A549 (cell line): ENCODE measurements at regions not wholly inside any gene's neighbourhood (a gene's known extent, or its start where the extent isn't known, plus 50 kb on each side); places are given as distances from the start of the nearest gene placed in this dataset.

Experiments used
- MAZ ChIP-seq: fragments of 150-350 bp; IDR thresholded peaks from 2 replicates; pipeline ENCODE4 v1.6.1; 2014; ENCODE audit warnings: antibody characterized with exemption, low read depth, low read length, borderline replicate concordance
- MYC ChIP-seq: IDR thresholded peaks from 2 replicates; pipeline ENCODE4 v1.6.1; 2012; ENCODE audit warnings: mild to moderate bottlenecking, inconsistent platforms, low read length, improper control_type of control experiment, borderline replicate concordance
- TF ChIP-seq, protein P1 (sequence below): fragments of 200-600 bp; sonication (generic); IDR thresholded peaks from 2 replicates; pipeline ENCODE4 v1.6.1; 2016; ENCODE audit warnings: antibody characterized with exemption, mild to moderate bottlenecking, moderate library complexity
- TF ChIP-seq, protein P2 (sequence below): fragments of >200 bp; sonication (Bioruptor Twin); formaldehyde crosslinking; IDR thresholded peaks from 3 replicates; pipeline ENCODE4 v1.5.1; 2016
- TF ChIP-seq, protein P3 (sequence below): fragments of >200 bp; sonication (Bioruptor Twin); formaldehyde crosslinking; IDR thresholded peaks from 2 replicates; pipeline ENCODE4 v1.6.1; 2016

DNA sequence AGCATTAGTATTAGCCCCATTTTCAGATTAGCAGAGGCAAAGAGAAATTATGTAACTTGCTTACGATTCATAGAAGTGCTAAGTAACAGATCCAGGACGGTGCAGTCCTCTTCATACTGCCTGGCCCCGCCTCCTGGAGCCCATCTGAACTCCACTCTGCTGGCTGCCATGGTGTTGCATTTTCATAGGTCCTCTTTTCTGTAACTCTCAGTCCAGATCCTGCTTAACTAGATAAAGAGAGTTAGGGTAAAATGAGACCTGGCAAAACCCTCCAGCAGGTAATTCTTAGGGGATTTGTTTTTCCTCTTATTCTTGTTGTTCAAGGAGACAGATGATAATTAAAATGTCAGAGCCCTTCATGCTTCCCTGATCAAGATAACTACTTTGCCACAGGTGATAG is 135.1 kb upstream of the EFNA5 start:
- TF ChIP-seq MYC (no peak), MAZ (no peak)
- TF ChIP-seq, protein P1, sequence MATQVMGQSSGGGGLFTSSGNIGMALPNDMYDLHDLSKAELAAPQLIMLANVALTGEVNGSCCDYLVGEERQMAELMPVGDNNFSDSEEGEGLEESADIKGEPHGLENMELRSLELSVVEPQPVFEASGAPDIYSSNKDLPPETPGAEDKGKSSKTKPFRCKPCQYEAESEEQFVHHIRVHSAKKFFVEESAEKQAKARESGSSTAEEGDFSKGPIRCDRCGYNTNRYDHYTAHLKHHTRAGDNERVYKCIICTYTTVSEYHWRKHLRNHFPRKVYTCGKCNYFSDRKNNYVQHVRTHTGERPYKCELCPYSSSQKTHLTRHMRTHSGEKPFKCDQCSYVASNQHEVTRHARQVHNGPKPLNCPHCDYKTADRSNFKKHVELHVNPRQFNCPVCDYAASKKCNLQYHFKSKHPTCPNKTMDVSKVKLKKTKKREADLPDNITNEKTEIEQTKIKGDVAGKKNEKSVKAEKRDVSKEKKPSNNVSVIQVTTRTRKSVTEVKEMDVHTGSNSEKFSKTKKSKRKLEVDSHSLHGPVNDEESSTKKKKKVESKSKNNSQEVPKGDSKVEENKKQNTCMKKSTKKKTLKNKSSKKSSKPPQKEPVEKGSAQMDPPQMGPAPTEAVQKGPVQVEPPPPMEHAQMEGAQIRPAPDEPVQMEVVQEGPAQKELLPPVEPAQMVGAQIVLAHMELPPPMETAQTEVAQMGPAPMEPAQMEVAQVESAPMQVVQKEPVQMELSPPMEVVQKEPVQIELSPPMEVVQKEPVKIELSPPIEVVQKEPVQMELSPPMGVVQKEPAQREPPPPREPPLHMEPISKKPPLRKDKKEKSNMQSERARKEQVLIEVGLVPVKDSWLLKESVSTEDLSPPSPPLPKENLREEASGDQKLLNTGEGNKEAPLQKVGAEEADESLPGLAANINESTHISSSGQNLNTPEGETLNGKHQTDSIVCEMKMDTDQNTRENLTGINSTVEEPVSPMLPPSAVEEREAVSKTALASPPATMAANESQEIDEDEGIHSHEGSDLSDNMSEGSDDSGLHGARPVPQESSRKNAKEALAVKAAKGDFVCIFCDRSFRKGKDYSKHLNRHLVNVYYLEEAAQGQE, result no peak
- TF ChIP-seq, protein P2, sequence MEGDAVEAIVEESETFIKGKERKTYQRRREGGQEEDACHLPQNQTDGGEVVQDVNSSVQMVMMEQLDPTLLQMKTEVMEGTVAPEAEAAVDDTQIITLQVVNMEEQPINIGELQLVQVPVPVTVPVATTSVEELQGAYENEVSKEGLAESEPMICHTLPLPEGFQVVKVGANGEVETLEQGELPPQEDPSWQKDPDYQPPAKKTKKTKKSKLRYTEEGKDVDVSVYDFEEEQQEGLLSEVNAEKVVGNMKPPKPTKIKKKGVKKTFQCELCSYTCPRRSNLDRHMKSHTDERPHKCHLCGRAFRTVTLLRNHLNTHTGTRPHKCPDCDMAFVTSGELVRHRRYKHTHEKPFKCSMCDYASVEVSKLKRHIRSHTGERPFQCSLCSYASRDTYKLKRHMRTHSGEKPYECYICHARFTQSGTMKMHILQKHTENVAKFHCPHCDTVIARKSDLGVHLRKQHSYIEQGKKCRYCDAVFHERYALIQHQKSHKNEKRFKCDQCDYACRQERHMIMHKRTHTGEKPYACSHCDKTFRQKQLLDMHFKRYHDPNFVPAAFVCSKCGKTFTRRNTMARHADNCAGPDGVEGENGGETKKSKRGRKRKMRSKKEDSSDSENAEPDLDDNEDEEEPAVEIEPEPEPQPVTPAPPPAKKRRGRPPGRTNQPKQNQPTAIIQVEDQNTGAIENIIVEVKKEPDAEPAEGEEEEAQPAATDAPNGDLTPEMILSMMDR, result no peak
- TF ChIP-seq, protein P3, sequence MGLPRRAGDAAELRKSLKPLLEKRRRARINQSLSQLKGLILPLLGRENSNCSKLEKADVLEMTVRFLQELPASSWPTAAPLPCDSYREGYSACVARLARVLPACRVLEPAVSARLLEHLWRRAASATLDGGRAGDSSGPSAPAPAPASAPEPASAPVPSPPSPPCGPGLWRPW, result no peak
